Heart right ventricle (tissue), 16 donors: ENCODE measurements at regions not wholly inside any gene's neighbourhood (a gene's known extent, or its start where the extent isn't known, plus 50 kb on each side); places are given as distances from the start of the nearest gene placed in this dataset.
A peak's percentile ranks its signal among the peaks of the same experiment; 100 is the strongest.

Experiments
- ATAC-seq, 8 donors: fragments of 200-7000 bp; cut with Tn5 transposase; one replicate each; pipeline ENCODE4 v1.9.1; 2020; ENCODE audit warnings: mild to moderate bottlenecking in 8 of 8, moderate library complexity in 8 of 8, moderate number of reproducible peaks in 1 of 8
- DNase-seq, 2 donors: peaks; one replicate each; pipeline ENCODE4 v3.0.0-alpha.2; 2020
- H3K27ac ChIP-seq, 10 donors: fragments of 200-600 bp; sonication (generic) in 2 of 10; one replicate each; pipeline versions ENCODE4 v1.5.0 to v1.8.0; 2020 to 2022; ENCODE audit warnings: mild to moderate bottlenecking in 3 of 10
- H3K27me3 ChIP-seq, 7 donors: fragments of 200-600 bp; one replicate each; pipeline ENCODE4 v1.8.0; 2021 to 2022; ENCODE audit warnings: mild to moderate bottlenecking in 2 of 7
- H3K36me3 ChIP-seq, 9 donors: fragments of 200-600 bp; sonication (generic) in 1 of 9; one replicate each; pipeline versions ENCODE4 v1.5.0 to v1.8.0; 2020 to 2022; ENCODE audit warnings: mild to moderate bottlenecking in 2 of 9
- H3K4me1 ChIP-seq, 9 donors: fragments of 200-600 bp; sonication (generic) in 1 of 9; one replicate each; pipeline versions ENCODE4 v1.5.0 to v1.8.0; 2020 to 2022; ENCODE audit warnings: mild to moderate bottlenecking in 4 of 9
- H3K4me3 ChIP-seq, 10 donors: fragments of 200-600 bp; sonication (generic) in 2 of 10; one replicate each; pipeline versions ENCODE4 v1.5.0 to v1.8.0; 2020 to 2022; ENCODE audit warnings: mild to moderate bottlenecking in 7 of 10, moderate library complexity in 2 of 10
- H3K9me3 ChIP-seq, 11 donors: fragments of 200-600 bp in 10 of 11; sonication (generic) in 2 of 11; one replicate each; pipeline versions ENCODE4 v1.5.0 to v1.8.0; 2013 to 2022; ENCODE audit warnings: mild to moderate bottlenecking in 2 of 11, control low read depth in 1 of 11, moderate library complexity in 1 of 11
- CTCF ChIP-seq, 9 donors: fragments of 200-600 bp; sonication (generic) in 2 of 9; IDR thresholded peaks; one replicate each; pipeline versions ENCODE4 v1.5.0 to v1.8.0; 2021 to 2022; ENCODE audit warnings: antibody characterized with exemption in 9 of 9, mild to moderate bottlenecking in 5 of 9, moderate library complexity in 1 of 9
- WGBS, 2 donors: extraction: QIAGEN DNeasy Blood & Tissue Kit; methylation state at CpG; one replicate each; pipeline ENCODE4 v1.1.7; 2013; ENCODE audit warnings: inconsistent platforms in 1 of 2; 5-methylcytosine and 5-hydroxymethylcytosine counted together
- intact Hi-C, 10 donors: fragments of 100-400 bp; cut with DNase I; formaldehyde crosslinking; loops; one replicate each; pipeline versions ENCODE4 v1.11.1 to v1.14.2; 2022
- donor health status: Arrhythmogenic right ventricular cardiomyopathy.
- donor health status: ischemic (EF 13 %, LVEDD 7.1; RV severe dilation, severe dysfunction).
- donor health status: healthy with polysubstance abuse.
- donor health status: DM: no; HTN: yes; CAD: no.
- donor health status: DM: no; HTN: no; CAD: no.
- donor health status: ischemic (EF 25% LVEDD 6.9; RV normal size, moderate dysfunction).
- donor health status: ischemic (EF 25% LVEDD 5.7; RV mildly dilated, moderate dysfunction).
- donor health status: healthy.
- donor health status: DM: yes; HTN: yes; CAD: no.
- donor health status: Ischemic cardiomyopathy.
- donor health status: ischemic (EF 35%, LVEDD 5.7; RV mildly dilated, moderate dysfunction).
- donor health status: nonischemic (EF 11% LVEDD 7.7; RV severe dilation, severe dysfunction).
- donor health status: DM: yes; HTN: yes; CAD: no.
- donor health status: PGD.
- donor health status: ischemic (EF 29% LVEDD 5.4; RV normal size, mild dysfunction).
- donor health status: nonischemic (EF 23%, LVEDD 6.1; RV moderate dilation, normal function).

- no peak for ATAC-seq
- Histone ChIP-seq H3K4me3 (no peak overlapping the region), H3K27me3 (no peaks in the 10 kb centered on the region), H3K27ac (no peak overlapping the region), H3K36me3 (no peaks in the 10 kb centered on the region), H3K4me1 (no peaks in the 10 kb centered on the region), H3K9me3 (peaks cover 0 to 14% (median 4%) of the 10 kb centered on the region in 11 donors)
- no peak for DNase-seq
- intact Hi-C loops: no loop called here
- no peak for TF ChIP-seq CTCF (IDR thresholded peaks at IDR 0.05)
Observed at GRCh38 chr14:83583201-83583600, 1946.7 kb upstream of the FLRT2 start.

GRCh38 chr14:83594874-83595273 is 1935.1 kb upstream of the FLRT2 start:
- no peaks in the 10 kb centered on the region for H3K27me3 ChIP-seq
- TF ChIP-seq CTCF (IDR thresholded peaks at IDR 0.05): no peak
- H3K9me3 ChIP-seq: peaks cover 0 to 10% (median 0%) of the 10 kb centered on the region in 11 donors
- 93 to 95% methylated on average over 13 of the region's 13 CpGs for WGBS, 2 donors
- H3K4me3 ChIP-seq: no peak overlapping the region
- DNase-seq (no peak), ATAC-seq (no peak)
- no peaks in the 10 kb centered on the region for H3K4me1 ChIP-seq
- no peak overlapping the region for H3K27ac ChIP-seq
- no peaks in the 10 kb centered on the region for H3K36me3 ChIP-seq
- intact Hi-C loops: no loop called here

DNA sequence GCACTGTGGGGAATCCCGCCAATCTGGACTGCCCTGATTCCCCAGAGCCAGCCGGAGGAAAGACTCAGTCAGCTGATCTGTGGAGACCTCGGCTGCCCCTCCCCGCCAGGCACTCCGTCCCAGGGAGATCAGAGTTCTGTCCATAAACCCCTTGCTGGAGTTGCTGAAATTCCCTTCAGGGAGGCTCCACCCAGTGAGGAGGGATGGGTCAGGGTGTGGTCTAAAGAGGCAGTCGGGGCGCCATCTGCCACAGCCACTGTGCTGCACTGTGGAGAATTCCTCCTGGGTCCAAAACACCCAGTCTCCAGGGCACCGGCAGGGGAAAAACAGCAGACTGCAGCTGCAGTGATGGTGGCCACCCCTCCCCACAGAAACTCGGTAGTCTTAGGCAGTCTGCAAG is 1922.3 kb upstream of the FLRT2 start:
- 92 to 95% methylated on average over 9 of the region's 9 CpGs for WGBS, 2 donors
- peaks cover 0 to 29% (median 2%) of the 10 kb centered on the region in 11 donors for H3K9me3 ChIP-seq
- intact Hi-C loops: no loop called here

GRCh38 chr14:83611491-83611890 is 1918.5 kb upstream of the FLRT2 start:
- H3K4me1 ChIP-seq: no peaks in the 10 kb centered on the region
- WGBS, 2 donors: 44 to 56% methylated on average over 4 of the region's 4 CpGs
- peaks cover 0 to 13% (median 0%) of the 10 kb centered on the region in 11 donors for H3K9me3 ChIP-seq
- TF ChIP-seq CTCF (IDR thresholded peaks at IDR 0.05): no peak
- ATAC-seq (no peak), DNase-seq (no peak)
- intact Hi-C loops: no loop called here
- no peak overlapping the region for H3K27ac ChIP-seq
- no peaks in the 10 kb centered on the region for H3K36me3 ChIP-seq
- no peak overlapping the region for H3K4me3 ChIP-seq
- no peaks in the 10 kb centered on the region for H3K27me3 ChIP-seq

More for the DNA sequence above, 1922.3 kb upstream of the FLRT2 start:
- H3K36me3 ChIP-seq: no peaks in the 10 kb centered on the region
- DNase-seq: no peak
- no peaks in the 10 kb centered on the region for H3K4me1 ChIP-seq
- H3K27ac ChIP-seq: no peak overlapping the region
- ATAC-seq: peak in 1 of 8 donors; percentile 16
- no peak for TF ChIP-seq CTCF (IDR thresholded peaks at IDR 0.05)
- no peaks in the 10 kb centered on the region for H3K27me3 ChIP-seq
- no peak overlapping the region for H3K4me3 ChIP-seq
